Testis (tissue), 2 donors: ENCODE measurements at regions not wholly inside any gene's neighbourhood (a gene's known extent, or its start where the extent isn't known, plus 50 kb on each side); places are given as distances from the start of the nearest gene placed in this dataset.

Source experiments
- DNase-seq: peaks from one replicate; pipeline ENCODE4 v3.0.0-alpha.2; 2019
- H3K27ac ChIP-seq, 2 donors: fragments of 200-600 bp; sonication (generic); one replicate each; pipeline ENCODE4 v1.5.1; 2019
- H3K27me3 ChIP-seq: fragments of 200-600 bp; sonication (generic); one replicate; pipeline ENCODE4 v1.5.1; 2019
- H3K36me3 ChIP-seq: fragments of 200-600 bp; sonication (generic); one replicate; pipeline ENCODE4 v1.5.1; 2017; ENCODE audit warnings: low read depth; ENCODE audit errors: missing control alignments
- H3K4me1 ChIP-seq: fragments of 200-600 bp; sonication (generic); one replicate; pipeline ENCODE4 v1.5.1; 2019
- H3K4me3 ChIP-seq, 2 donors: fragments of 200-600 bp; sonication (generic); one replicate each; pipeline ENCODE4 v1.5.1; 2017 to 2019
- H3K9me3 ChIP-seq: fragments of 200-600 bp; sonication (generic); one replicate; pipeline ENCODE4 v1.5.1; 2017
- POLR2A ChIP-seq: fragments of 450-650 bp; IDR thresholded peaks from one replicate; pipeline ENCODE4 v1.6.1; 2017; ENCODE audit warnings: antibody characterized with exemption, mild to moderate bottlenecking, moderate library complexity
- WGBS, 2 donors: methylation state at CpG; one replicate each; pipeline ENCODE4 v1.1.5; 2018; 5-methylcytosine and 5-hydroxymethylcytosine counted together
- intact Hi-C: fragments of 100-400 bp; cut with DNase I; formaldehyde crosslinking; loops from one replicate; pipeline ENCODE4 v1.15.1; 2023; ENCODE audit warnings: low total_unique reads
- TF ChIP-seq, protein P1 (sequence below), 3 experiments: fragments of 450-650 bp in 2 of 3; fragments of 200-600 bp in 1 of 3; sonication (generic) in 1 of 3; IDR thresholded peaks; one replicate each; pipeline ENCODE4 v1.5.1; 2016 to 2019; ENCODE audit warnings: antibody characterized with exemption in 3 of 3, mild to moderate bottlenecking in 2 of 3, moderate library complexity in 1 of 3

DNA sequence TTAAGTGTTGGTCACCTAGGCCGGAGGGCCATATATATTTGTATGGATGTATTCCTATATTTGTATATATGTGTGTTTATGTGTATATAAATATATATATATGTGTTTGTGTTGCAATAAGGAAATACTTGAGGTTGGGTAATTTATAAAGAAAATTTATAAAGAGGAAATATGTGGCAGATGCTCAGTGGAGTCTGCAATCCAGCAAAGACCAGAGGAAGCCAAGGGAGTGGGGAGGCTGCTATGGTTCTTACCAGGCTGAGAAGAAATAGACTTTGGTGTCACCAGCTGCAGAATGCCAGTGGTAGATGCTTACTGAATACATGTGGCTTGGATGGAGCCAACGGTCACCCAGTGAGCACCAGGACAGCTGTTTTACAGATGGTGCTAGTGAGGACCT, 97.4 kb upstream of the ELOVL5 start:
- intact Hi-C loops = no loop called here
- H3K9me3 ChIP-seq = no peaks in the 10 kb centered on the region
- DNase-seq = no peak
- WGBS, 2 donors = 88 to 90% methylated on average over 2 of the region's 2 CpGs
- no peaks in the 10 kb centered on the region for H3K36me3 ChIP-seq
- H3K4me3 ChIP-seq = no peak overlapping the region
- TF ChIP-seq, protein P1, sequence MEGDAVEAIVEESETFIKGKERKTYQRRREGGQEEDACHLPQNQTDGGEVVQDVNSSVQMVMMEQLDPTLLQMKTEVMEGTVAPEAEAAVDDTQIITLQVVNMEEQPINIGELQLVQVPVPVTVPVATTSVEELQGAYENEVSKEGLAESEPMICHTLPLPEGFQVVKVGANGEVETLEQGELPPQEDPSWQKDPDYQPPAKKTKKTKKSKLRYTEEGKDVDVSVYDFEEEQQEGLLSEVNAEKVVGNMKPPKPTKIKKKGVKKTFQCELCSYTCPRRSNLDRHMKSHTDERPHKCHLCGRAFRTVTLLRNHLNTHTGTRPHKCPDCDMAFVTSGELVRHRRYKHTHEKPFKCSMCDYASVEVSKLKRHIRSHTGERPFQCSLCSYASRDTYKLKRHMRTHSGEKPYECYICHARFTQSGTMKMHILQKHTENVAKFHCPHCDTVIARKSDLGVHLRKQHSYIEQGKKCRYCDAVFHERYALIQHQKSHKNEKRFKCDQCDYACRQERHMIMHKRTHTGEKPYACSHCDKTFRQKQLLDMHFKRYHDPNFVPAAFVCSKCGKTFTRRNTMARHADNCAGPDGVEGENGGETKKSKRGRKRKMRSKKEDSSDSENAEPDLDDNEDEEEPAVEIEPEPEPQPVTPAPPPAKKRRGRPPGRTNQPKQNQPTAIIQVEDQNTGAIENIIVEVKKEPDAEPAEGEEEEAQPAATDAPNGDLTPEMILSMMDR (IDR thresholded peaks at IDR 0.05) = no peak
- TF ChIP-seq POLR2A = no peak
- no peaks in the 10 kb centered on the region for H3K27me3 ChIP-seq
- H3K27ac ChIP-seq = no peak overlapping the region
- H3K4me1 ChIP-seq = no peaks in the 10 kb centered on the region

GRCh38 chr6:53441761-53442160, 93.0 kb upstream of the ELOVL5 start:
- WGBS, 2 donors = 76 to 82% methylated on average over 3 of the region's 3 CpGs
- H3K9me3 ChIP-seq = no peaks in the 10 kb centered on the region
- no peak overlapping the region for H3K4me3 ChIP-seq
- no peaks in the 10 kb centered on the region for H3K27me3 ChIP-seq
- no peaks in the 10 kb centered on the region for H3K36me3 ChIP-seq
- TF ChIP-seq POLR2A = no peak
- TF ChIP-seq, protein P1 (IDR thresholded peaks at IDR 0.05) = no peak
- peaks cover 23% of the 10 kb centered on the region for H3K4me1 ChIP-seq
- H3K27ac ChIP-seq = no peak overlapping the region
- intact Hi-C loops = no loop called here
- DNase-seq = no peak

DNA sequence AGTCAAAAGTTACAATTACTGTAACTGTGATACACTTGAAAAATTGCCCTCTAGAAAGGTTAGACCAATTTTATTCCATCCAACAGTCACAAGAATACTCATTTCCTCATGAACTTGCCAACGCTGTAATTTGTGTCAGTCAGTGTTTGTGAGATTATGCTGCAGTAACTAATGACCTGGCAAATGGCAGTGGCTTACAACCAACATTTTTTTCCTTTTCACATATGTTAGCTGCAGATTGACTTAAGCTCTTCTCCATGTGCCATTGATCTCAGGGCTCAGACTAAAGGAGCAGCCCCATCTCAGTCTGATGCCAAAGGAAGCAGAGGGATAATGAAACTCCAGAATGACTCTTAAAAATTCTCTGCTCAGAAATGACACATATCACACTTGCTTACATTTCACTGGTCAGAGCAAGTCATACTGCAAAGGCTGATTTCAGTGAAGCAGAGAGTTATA, 92.3 kb upstream of the ELOVL5 start:
- 78 to 87% methylated on average over 1 of the region's 1 CpG for WGBS, 2 donors
- no peak for DNase-seq
- Histone ChIP-seq H3K4me1 (peaks cover 26% of the 10 kb centered on the region), H3K27me3 (no peaks in the 10 kb centered on the region), H3K36me3 (no peaks in the 10 kb centered on the region), H3K27ac (no peak overlapping the region), H3K4me3 (no peak overlapping the region), H3K9me3 (no peaks in the 10 kb centered on the region)
- intact Hi-C loops = no loop called here
- no peak for TF ChIP-seq POLR2A
- TF ChIP-seq, protein P1 (IDR thresholded peaks at IDR 0.05) = no peak

GRCh38 chr6:53440336-53440945, 91.7 kb upstream of the ELOVL5 start:
- intact Hi-C loops = no loop called here
- WGBS, 2 donors = 38 to 56% methylated on average over 3 of the region's 3 CpGs
- H3K27ac ChIP-seq = peak overlapping the region in 1 of 2 donors; percentile 31

More at GRCh38 chr6:53440336-53440945, 91.7 kb upstream of the ELOVL5 start:
- TF ChIP-seq, protein P1 (IDR thresholded peaks at IDR 0.05) = no peak
- no peak for TF ChIP-seq POLR2A
- H3K4me1 ChIP-seq = peaks cover 26% of the 10 kb centered on the region
- H3K4me3 ChIP-seq = no peak overlapping the region
- H3K27me3 ChIP-seq = no peaks in the 10 kb centered on the region
- H3K9me3 ChIP-seq = no peaks in the 10 kb centered on the region
- no peak for DNase-seq
- no peaks in the 10 kb centered on the region for H3K36me3 ChIP-seq
